ENCODE measurements at regions not wholly inside any gene's neighbourhood (a gene's known extent, or its start where the extent isn't known, plus 50 kb on each side); places are given as distances from the start of the nearest gene placed in this dataset.

DNA sequence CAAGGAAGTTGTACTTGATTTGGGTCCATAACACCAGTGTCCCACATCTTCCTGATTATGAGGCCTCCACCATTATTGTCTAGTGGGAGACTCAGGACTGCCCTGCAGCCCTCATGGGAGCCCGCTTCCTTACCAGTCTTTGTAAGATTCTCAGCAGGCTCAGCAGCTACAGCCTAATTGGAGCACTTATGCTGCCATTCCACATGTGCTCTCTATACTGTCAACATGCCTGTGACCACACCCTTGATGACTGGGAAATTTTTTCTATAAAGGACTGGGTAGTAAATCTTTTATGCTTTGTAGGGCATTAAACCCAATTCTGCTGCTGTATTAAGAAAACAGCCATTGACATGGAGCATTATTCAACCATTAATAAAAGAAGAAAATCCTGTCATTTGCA, 145.5 kb upstream of the IGF1 start:
- no peak overlapping the region for H3K9ac ChIP-seq (ENCODE audit: low read depth, low read length)
- no peak overlapping the region for H2BK120ac ChIP-seq (ENCODE audit: low read depth, low read length)
- no peak overlapping the region for H3K27ac ChIP-seq (ENCODE audit: insufficient read depth, low read length)
- H4K8ac ChIP-seq (ENCODE audit: low read depth in 2 of 2, low read length in 2 of 2): no peak overlapping the region
- no peak overlapping the region for H3K4me3 ChIP-seq (ENCODE audit: insufficient read depth, low read depth, low read length)
- no CpG with 5 or more reads among the region's 1 CpG for WGBS, 2 experiments (ENCODE audit: extremely low coverage in 2 of 2, insufficient read length in 1 of 2)
- H2BK20ac ChIP-seq (ENCODE audit: low read depth, low read length): no peak overlapping the region
- no peak overlapping the region for H2BK5ac ChIP-seq (ENCODE audit: low read depth, low read length, poor library complexity, severe bottlenecking)
- no TSS peak for BruUV-seq (replicated peaks)
- in situ Hi-C loops (cut with MboI; ENCODE audit: low sequenced_read_pairs): no loop called here
- H3K4me1 ChIP-seq (ENCODE audit: control insufficient read depth, insufficient read depth, low read length): peaks cover 2% of the 10 kb centered on the region; the same call in 1 of the 2 replicates
- CTCF ChIA-PET: no interaction called here
- no peak overlapping the region for H3K4ac ChIP-seq (ENCODE audit: low read depth, low read length)
- no peaks in the 10 kb centered on the region for H3K79me1 ChIP-seq (ENCODE audit: low read depth in 1 of 2, low read length in 2 of 2)
- H3K27me3 ChIP-seq (ENCODE audit: control insufficient read depth, insufficient read depth, low read length): no peaks in the 10 kb centered on the region
- H4K5ac ChIP-seq (ENCODE audit: low read depth, low read length): no peak overlapping the region
- POLR2A ChIA-PET (ENCODE audit: unreplicated experiment): no interaction called here
- no peak for TF ChIP-seq CEBPB (IDR thresholded peaks at IDR 0.05; ENCODE audit: low read depth, low read length)
- no peak for TF ChIP-seq MAFK (IDR thresholded peaks at IDR 0.05; ENCODE audit: low read depth, low read length)
- no peak for TF ChIP-seq POLR2A (IDR thresholded peaks at IDR 0.05; ENCODE audit: low read depth, low read length)
- TF ChIP-seq RFX5 (IDR thresholded peaks at IDR 0.05; ENCODE audit: low read depth, low read length): no peak
- no peak for TF ChIP-seq RCOR1 (IDR thresholded peaks at IDR 0.05; ENCODE audit: insufficient replicate concordance, low read length)
- TF ChIP-seq NFE2L2 (IDR thresholded peaks at IDR 0.05; ENCODE audit: low read depth, low read length): no peak
- no peak for TF ChIP-seq BHLHE40 (IDR thresholded peaks at IDR 0.05; ENCODE audit: low read depth, low read length)
- no peak for TF ChIP-seq SMC3 (IDR thresholded peaks at IDR 0.05; ENCODE audit: low read depth, low read length)
- no peak for TF ChIP-seq CHD1 (IDR thresholded peaks at IDR 0.05; ENCODE audit: low read depth, low read length)
- TF ChIP-seq MXI1 (IDR thresholded peaks at IDR 0.05; ENCODE audit: borderline replicate concordance, low read depth, low read length): no peak
- no peak for TF ChIP-seq FOS (IDR thresholded peaks at IDR 0.05; ENCODE audit: low read depth, low read length)
- no peak overlapping the region for H3K23ac ChIP-seq (ENCODE audit: low read depth, low read length)
- H3K56ac ChIP-seq (ENCODE audit: extremely low read depth, insufficient read depth, low read length): no peak overlapping the region
- H3K36me3 ChIP-seq (ENCODE audit: control insufficient read depth, insufficient read depth, low read length): no peaks in the 10 kb centered on the region
- no peaks in the 10 kb centered on the region for H3K9me1 ChIP-seq (ENCODE audit: insufficient read depth, low read length)
- no peak overlapping the region for H2AK9ac ChIP-seq (replicated peaks; ENCODE audit: low read depth, low read length, poor library complexity)
- no peak overlapping the region for H2AFZ ChIP-seq (replicated peaks; ENCODE audit: low read length, poor library complexity)
- no peak overlapping the region for H3K14ac ChIP-seq (replicated peaks; ENCODE audit: low read depth, low read length)
- dilution Hi-C loops (cut with HindIII; ENCODE audit: low sequenced_read_pairs, unreplicated experiment): no loop called here
- DNase-seq (no peak), ATAC-seq (ENCODE audit: low read depth) (no peak)
- H2AK5ac ChIP-seq (ENCODE audit: low read depth, low read length): no peak overlapping the region
- H3K18ac ChIP-seq (ENCODE audit: low read depth, low read length): no peak overlapping the region
- H4K20me1 ChIP-seq (ENCODE audit: insufficient read depth, low read length): no peaks in the 10 kb centered on the region
- no peak overlapping the region for H4K91ac ChIP-seq (ENCODE audit: insufficient read depth, low read depth, low read length)
- H3K4me2 ChIP-seq (ENCODE audit: low read depth, low read length): no peak overlapping the region
- no peak overlapping the region for H2BK15ac ChIP-seq (ENCODE audit: low read depth, low read length)
- peaks cover 5% of the 10 kb centered on the region for H3K9me3 ChIP-seq (ENCODE audit: control insufficient read depth, insufficient read depth, low read length)
- intact Hi-C loops (cut with micrococcal nuclease): no loop called here
